Testis (tissue), 2 donors: ENCODE measurements at regions not wholly inside any gene's neighbourhood (a gene's known extent, or its start where the extent isn't known, plus 50 kb on each side); places are given as distances from the start of the nearest gene placed in this dataset.

Experiments
- DNase-seq: peaks from one replicate; pipeline ENCODE4 v3.0.0-alpha.2; 2019
- H3K27ac ChIP-seq, 2 donors: fragments of 200-600 bp; sonication (generic); one replicate each; pipeline ENCODE4 v1.5.1; 2019
- H3K27me3 ChIP-seq: fragments of 200-600 bp; sonication (generic); one replicate; pipeline ENCODE4 v1.5.1; 2019
- H3K36me3 ChIP-seq: fragments of 200-600 bp; sonication (generic); one replicate; pipeline ENCODE4 v1.5.1; 2017; ENCODE audit warnings: low read depth; ENCODE audit errors: missing control alignments
- H3K4me1 ChIP-seq: fragments of 200-600 bp; sonication (generic); one replicate; pipeline ENCODE4 v1.5.1; 2019
- H3K4me3 ChIP-seq, 2 donors: fragments of 200-600 bp; sonication (generic); one replicate each; pipeline ENCODE4 v1.5.1; 2017 to 2019
- H3K9me3 ChIP-seq: fragments of 200-600 bp; sonication (generic); one replicate; pipeline ENCODE4 v1.5.1; 2017
- CTCF ChIP-seq, 3 experiments: fragments of 450-650 bp in 2 of 3; fragments of 200-600 bp in 1 of 3; sonication (generic) in 1 of 3; IDR thresholded peaks; one replicate each; pipeline ENCODE4 v1.5.1; 2016 to 2019; ENCODE audit warnings: antibody characterized with exemption in 3 of 3, mild to moderate bottlenecking in 2 of 3, moderate library complexity in 1 of 3
- POLR2A ChIP-seq: fragments of 450-650 bp; IDR thresholded peaks from one replicate; pipeline ENCODE4 v1.6.1; 2017; ENCODE audit warnings: antibody characterized with exemption, mild to moderate bottlenecking, moderate library complexity
- WGBS, 2 donors: methylation state at CpG; one replicate each; pipeline ENCODE4 v1.1.5; 2018; 5-methylcytosine and 5-hydroxymethylcytosine counted together
- intact Hi-C: fragments of 100-400 bp; cut with DNase I; formaldehyde crosslinking; loops from one replicate; pipeline ENCODE4 v1.15.1; 2023; ENCODE audit warnings: low total_unique reads

DNA sequence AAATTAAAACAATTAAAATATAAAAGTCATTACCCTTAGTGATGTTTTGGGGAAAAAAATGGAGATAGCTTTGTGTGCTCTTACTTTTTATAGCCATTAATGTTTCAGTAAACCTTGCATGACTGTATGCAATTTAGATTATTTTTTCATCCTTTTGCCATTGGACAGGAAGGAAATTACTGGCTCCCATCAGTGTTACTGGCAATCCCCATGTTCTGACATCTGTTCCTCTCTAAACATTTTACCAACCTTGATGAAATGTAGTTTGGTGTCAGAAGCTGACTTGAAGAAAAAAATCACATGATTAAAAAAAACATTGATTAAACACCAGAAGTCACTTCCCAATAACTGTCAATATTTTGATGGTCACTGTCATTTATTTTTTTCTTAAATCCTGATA lies 52.3 kb upstream of the ZNF536 start:
- intact Hi-C loops, result no loop called here
- no peak for TF ChIP-seq POLR2A
- TF ChIP-seq CTCF (IDR thresholded peaks at IDR 0.05), result no peak
- no peaks in the 10 kb centered on the region for H3K27me3 ChIP-seq
- DNase-seq, result no peak
- no peaks in the 10 kb centered on the region for H3K36me3 ChIP-seq
- no peak overlapping the region for H3K4me3 ChIP-seq
- no peaks in the 10 kb centered on the region for H3K4me1 ChIP-seq
- no peak overlapping the region for H3K27ac ChIP-seq
- H3K9me3 ChIP-seq, result no peaks in the 10 kb centered on the region

DNA sequence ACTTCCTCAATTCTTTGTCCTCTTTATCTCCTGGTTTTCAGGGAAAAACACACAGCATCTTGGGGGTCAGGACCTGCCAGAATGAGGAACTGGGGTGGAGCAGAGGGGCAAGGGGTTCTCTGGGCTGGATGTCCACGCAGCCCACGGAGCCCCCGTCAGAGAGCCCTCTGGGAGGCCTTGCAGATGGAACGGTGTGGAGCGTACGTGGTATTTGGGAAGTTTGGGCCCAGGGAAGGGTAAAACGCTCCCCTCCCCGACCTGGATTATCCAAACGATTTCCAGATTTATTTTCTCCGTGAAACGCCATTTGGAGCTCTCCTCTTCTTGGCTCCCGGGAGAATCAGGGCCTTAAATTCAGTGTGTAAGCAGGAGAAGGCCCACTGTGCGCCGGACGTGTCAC lies 51.7 kb upstream of the ZNF536 start:
- intact Hi-C loops, result no loop called here
- 76 to 78% methylated on average over 15 of the region's 15 CpGs for WGBS, 2 donors
- no peak overlapping the region for H3K27ac ChIP-seq

GRCh38 chr19:30320916-30321315 lies 51.3 kb upstream of the ZNF536 start:
- intact Hi-C loops, result no loop called here
- no peak overlapping the region for H3K27ac ChIP-seq

More for the DNA sequence above, 51.7 kb upstream of the ZNF536 start:
- TF ChIP-seq CTCF (IDR thresholded peaks at IDR 0.05) (no peak), POLR2A (no peak)
- Histone ChIP-seq H3K36me3 (no peaks in the 10 kb centered on the region), H3K4me3 (no peak overlapping the region), H3K27me3 (no peaks in the 10 kb centered on the region), H3K4me1 (no peaks in the 10 kb centered on the region), H3K9me3 (no peaks in the 10 kb centered on the region)
- DNase-seq, result no peak

More at GRCh38 chr19:30320916-30321315, 51.3 kb upstream of the ZNF536 start:
- DNase-seq, result no peak
- TF ChIP-seq POLR2A, result no peak
- TF ChIP-seq CTCF (IDR thresholded peaks at IDR 0.05), result no peak
- H3K9me3 ChIP-seq, result no peaks in the 10 kb centered on the region
- no peaks in the 10 kb centered on the region for H3K4me1 ChIP-seq
- no peaks in the 10 kb centered on the region for H3K36me3 ChIP-seq
- H3K27me3 ChIP-seq, result no peaks in the 10 kb centered on the region
- WGBS, 2 donors, result 89 to 94% methylated on average over 11 of the region's 11 CpGs
- no peak overlapping the region for H3K4me3 ChIP-seq
